ENCODE measurements at regions not wholly inside any gene's neighbourhood (a gene's known extent, or its start where the extent isn't known, plus 50 kb on each side); places are given as distances from the start of the nearest gene placed in this dataset.

DNA sequence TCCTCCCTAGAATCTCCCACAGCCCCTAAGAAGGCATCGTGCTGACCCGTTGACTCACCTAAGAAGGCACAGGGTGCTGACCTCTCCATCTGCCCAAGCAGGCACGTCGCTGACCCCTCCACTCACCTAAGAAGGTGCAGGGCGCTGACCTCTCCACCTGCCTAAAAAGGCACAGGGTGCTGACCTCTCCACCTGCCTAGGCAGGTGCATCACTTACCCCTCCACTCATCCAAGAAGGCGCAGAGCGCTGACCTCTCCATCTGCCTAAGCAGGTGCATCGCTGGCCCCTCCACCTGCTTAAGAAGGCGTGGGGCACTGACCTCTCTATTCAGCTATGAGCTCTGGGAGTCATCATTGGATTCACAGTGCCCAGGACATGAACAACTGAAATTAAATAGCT is 54.4 kb upstream of the FCN1 start:
- Histone ChIP-seq H3K9me3 (ENCODE audit: insufficient read depth, low read depth, low read length) (no peaks in the 10 kb centered on the region), H3K23ac (ENCODE audit: low read length) (no peak overlapping the region), H3K27ac (ENCODE audit: low read depth, low read length) (no peak overlapping the region), H3K18ac (ENCODE audit: low read length) (no peak overlapping the region), H2AK5ac (ENCODE audit: low read length) (no peak overlapping the region), H2BK120ac (ENCODE audit: insufficient read depth, low read length, poor library complexity) (no peak overlapping the region), H3K79me1 (ENCODE audit: low read length) (no peaks in the 10 kb centered on the region), H3K9ac (ENCODE audit: low read length) (no peak overlapping the region), H3K4ac (ENCODE audit: low read depth, low read length) (no peak overlapping the region), H3K4me1 (ENCODE audit: control insufficient read depth in 1 of 2, insufficient read depth in 2 of 2, low read length in 2 of 2) (no peaks in the 10 kb centered on the region), H3K79me2 (ENCODE audit: control insufficient read depth, insufficient read depth, low read length, poor library complexity) (no peaks in the 10 kb centered on the region), H3K36me3 (ENCODE audit: control insufficient read depth in 1 of 2, insufficient read depth in 2 of 2, low read length in 2 of 2) (no peaks in the 10 kb centered on the region), H3K27me3 (ENCODE audit: insufficient read depth, low read length) (no peaks in the 10 kb centered on the region), H3K4me3 (ENCODE audit: low read depth, low read length) (no peak overlapping the region), H2BK5ac (ENCODE audit: low read depth, low read length, poor library complexity) (no peak overlapping the region), H3K4me2 (ENCODE audit: low read length) (no peak overlapping the region), H4K91ac (ENCODE audit: low read depth, low read length) (no peak overlapping the region), H4K12ac (ENCODE audit: low read depth, low read length) (no peak overlapping the region), H3K14ac (ENCODE audit: low read length) (no peak overlapping the region), H4K8ac (ENCODE audit: low read depth, low read length) (no peak overlapping the region), H2BK12ac (ENCODE audit: low read length) (no peak overlapping the region), H2AFZ (ENCODE audit: insufficient read depth, low read length, poor library complexity) (no peak overlapping the region)
- no CpG with 5 or more reads among the region's 9 CpGs for WGBS (ENCODE audit: extremely low coverage, insufficient coverage, insufficient read length)
- no peak for DNase-seq

DNA sequence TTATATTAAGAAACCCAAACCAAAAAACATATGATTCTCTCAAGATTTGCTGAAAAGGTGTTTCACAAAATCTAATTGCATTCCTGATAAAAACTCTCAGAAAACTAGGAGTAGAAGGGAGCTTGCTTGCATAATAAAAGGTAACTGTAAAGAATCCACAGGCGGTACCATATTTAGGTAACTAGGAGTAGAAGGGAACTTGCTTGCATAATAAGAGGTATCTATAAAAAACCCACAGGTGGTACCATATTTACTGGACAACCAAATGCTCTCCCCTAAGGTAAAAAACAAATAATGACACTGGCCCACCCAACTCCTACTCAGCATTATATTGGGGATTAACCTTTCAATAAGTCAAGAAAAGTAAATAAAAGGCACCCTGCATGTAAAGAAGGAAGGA is 57.5 kb upstream of the FCN1 start:
- H3K27ac ChIP-seq (ENCODE audit: low read depth, low read length): no peak overlapping the region
- no peak overlapping the region for H2BK12ac ChIP-seq (ENCODE audit: low read length)
- no peaks in the 10 kb centered on the region for H3K79me2 ChIP-seq (ENCODE audit: control insufficient read depth, insufficient read depth, low read length, poor library complexity)
- no peak overlapping the region for H3K14ac ChIP-seq (ENCODE audit: low read length)
- H2AFZ ChIP-seq (ENCODE audit: insufficient read depth, low read length, poor library complexity): no peak overlapping the region
- WGBS (ENCODE audit: extremely low coverage, insufficient coverage, insufficient read length): no CpG with 5 or more reads among the region's 1 CpG
- no peak overlapping the region for H3K4me3 ChIP-seq (ENCODE audit: low read depth, low read length)
- no peak overlapping the region for H4K91ac ChIP-seq (ENCODE audit: low read depth, low read length)
- no peaks in the 10 kb centered on the region for H3K27me3 ChIP-seq (ENCODE audit: insufficient read depth, low read length)
- no peak overlapping the region for H4K12ac ChIP-seq (ENCODE audit: low read depth, low read length)
- H3K9me3 ChIP-seq (ENCODE audit: insufficient read depth, low read depth, low read length): no peaks in the 10 kb centered on the region
- DNase-seq: no peak
- no peak overlapping the region for H3K23ac ChIP-seq (ENCODE audit: low read length)
- H3K79me1 ChIP-seq (ENCODE audit: low read length): no peaks in the 10 kb centered on the region
- no peak overlapping the region for H3K9ac ChIP-seq (ENCODE audit: low read length)
- no peak overlapping the region for H3K18ac ChIP-seq (ENCODE audit: low read length)
- H2BK120ac ChIP-seq (ENCODE audit: insufficient read depth, low read length, poor library complexity): no peak overlapping the region
- H3K4me2 ChIP-seq (ENCODE audit: low read length): no peak overlapping the region
- no peak overlapping the region for H4K8ac ChIP-seq (ENCODE audit: low read depth, low read length)
- H3K4ac ChIP-seq (ENCODE audit: low read depth, low read length): no peak overlapping the region
- H3K4me1 ChIP-seq (ENCODE audit: control insufficient read depth in 1 of 2, insufficient read depth in 2 of 2, low read length in 2 of 2): no peaks in the 10 kb centered on the region
- no peak overlapping the region for H2AK5ac ChIP-seq (ENCODE audit: low read length)
- H2BK5ac ChIP-seq (ENCODE audit: low read depth, low read length, poor library complexity): no peak overlapping the region
- H3K36me3 ChIP-seq (ENCODE audit: control insufficient read depth in 1 of 2, insufficient read depth in 2 of 2, low read length in 2 of 2): no peaks in the 10 kb centered on the region

DNA sequence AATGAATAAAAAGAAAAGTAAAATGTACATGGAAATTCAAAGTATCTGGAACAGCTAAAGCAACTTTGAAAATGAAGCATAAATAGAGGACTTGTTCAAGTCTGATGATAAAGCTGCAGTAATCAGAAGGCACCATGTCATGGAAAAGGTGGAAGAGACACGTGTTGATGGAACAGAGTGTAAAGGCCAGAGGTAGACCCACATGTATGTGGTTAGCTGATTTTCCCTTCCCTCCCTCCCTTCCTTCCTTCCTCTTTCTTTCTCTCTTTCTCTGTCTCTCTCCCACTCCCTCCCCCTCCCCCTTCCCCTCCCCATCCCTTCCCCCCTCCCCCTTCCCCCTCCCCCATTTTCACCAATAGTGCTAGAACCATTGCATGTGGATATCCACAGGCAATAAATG is 58.7 kb upstream of the FCN1 start:
- no peaks in the 10 kb centered on the region for H3K79me1 ChIP-seq (ENCODE audit: low read length)
- no peak overlapping the region for H3K18ac ChIP-seq (ENCODE audit: low read length)
- H3K4ac ChIP-seq (ENCODE audit: low read depth, low read length): no peak overlapping the region
- H3K23ac ChIP-seq (ENCODE audit: low read length): no peak overlapping the region
- no peak overlapping the region for H2BK5ac ChIP-seq (ENCODE audit: low read depth, low read length, poor library complexity)
- no peaks in the 10 kb centered on the region for H3K79me2 ChIP-seq (ENCODE audit: control insufficient read depth, insufficient read depth, low read length, poor library complexity)
- no peaks in the 10 kb centered on the region for H3K9me3 ChIP-seq (ENCODE audit: insufficient read depth, low read depth, low read length)
- no peak for DNase-seq
- H3K4me1 ChIP-seq (ENCODE audit: control insufficient read depth in 1 of 2, insufficient read depth in 2 of 2, low read length in 2 of 2): no peaks in the 10 kb centered on the region
- no peaks in the 10 kb centered on the region for H3K36me3 ChIP-seq (ENCODE audit: control insufficient read depth in 1 of 2, insufficient read depth in 2 of 2, low read length in 2 of 2)
- H2BK12ac ChIP-seq (ENCODE audit: low read length): no peak overlapping the region
- no peak overlapping the region for H3K4me2 ChIP-seq (ENCODE audit: low read length)
- WGBS (ENCODE audit: extremely low coverage, insufficient coverage, insufficient read length): no CpG with 5 or more reads among the region's 1 CpG
- H2AFZ ChIP-seq (ENCODE audit: insufficient read depth, low read length, poor library complexity): no peak overlapping the region
- no peak overlapping the region for H3K14ac ChIP-seq (ENCODE audit: low read length)
- H3K27ac ChIP-seq (ENCODE audit: low read depth, low read length): no peak overlapping the region
- no peak overlapping the region for H4K12ac ChIP-seq (ENCODE audit: low read depth, low read length)
- no peak overlapping the region for H4K91ac ChIP-seq (ENCODE audit: low read depth, low read length)
- no peak overlapping the region for H4K8ac ChIP-seq (ENCODE audit: low read depth, low read length)
- H2AK5ac ChIP-seq (ENCODE audit: low read length): no peak overlapping the region
- H2BK120ac ChIP-seq (ENCODE audit: insufficient read depth, low read length, poor library complexity): no peak overlapping the region
- H3K9ac ChIP-seq (ENCODE audit: low read length): no peak overlapping the region
- no peaks in the 10 kb centered on the region for H3K27me3 ChIP-seq (ENCODE audit: insufficient read depth, low read length)
- H3K4me3 ChIP-seq (ENCODE audit: low read depth, low read length): no peak overlapping the region

DNA sequence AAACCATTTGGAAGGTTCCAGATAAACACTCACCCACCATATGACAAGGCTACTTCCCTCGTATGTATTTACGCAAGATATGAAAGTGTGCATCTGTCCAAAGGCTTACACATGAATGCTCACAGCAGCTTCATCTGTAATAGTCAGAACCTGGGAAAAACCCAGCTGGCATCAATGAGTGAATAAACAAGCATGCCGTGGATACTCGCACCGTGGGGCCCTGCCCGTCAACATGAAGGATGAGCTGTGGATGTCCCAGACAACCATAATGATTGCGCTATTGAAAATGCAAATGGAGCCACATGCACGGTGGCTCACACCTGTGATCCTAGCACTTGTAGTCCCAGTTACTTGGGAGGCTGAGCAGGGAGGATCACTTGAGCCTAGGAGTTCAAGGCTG is 60.6 kb upstream of the FCN1 start:
- no CpG with 5 or more reads among the region's 8 CpGs for WGBS (ENCODE audit: extremely low coverage, insufficient coverage, insufficient read length)
- Histone ChIP-seq H3K4me2 (ENCODE audit: low read length) (no peak overlapping the region), H4K8ac (ENCODE audit: low read depth, low read length) (no peak overlapping the region), H2AFZ (ENCODE audit: insufficient read depth, low read length, poor library complexity) (no peak overlapping the region), H2AK5ac (ENCODE audit: low read length) (no peak overlapping the region), H3K4me1 (ENCODE audit: control insufficient read depth in 1 of 2, insufficient read depth in 2 of 2, low read length in 2 of 2) (no peaks in the 10 kb centered on the region), H3K9me3 (ENCODE audit: insufficient read depth, low read depth, low read length) (no peaks in the 10 kb centered on the region), H2BK5ac (ENCODE audit: low read depth, low read length, poor library complexity) (no peak overlapping the region), H3K14ac (ENCODE audit: low read length) (no peak overlapping the region), H2BK12ac (ENCODE audit: low read length) (no peak overlapping the region), H3K4ac (ENCODE audit: low read depth, low read length) (no peak overlapping the region), H2BK120ac (ENCODE audit: insufficient read depth, low read length, poor library complexity) (no peak overlapping the region), H3K23ac (ENCODE audit: low read length) (no peak overlapping the region), H3K79me2 (ENCODE audit: control insufficient read depth, insufficient read depth, low read length, poor library complexity) (no peaks in the 10 kb centered on the region), H4K91ac (ENCODE audit: low read depth, low read length) (no peak overlapping the region), H3K27me3 (ENCODE audit: insufficient read depth, low read length) (no peaks in the 10 kb centered on the region), H3K4me3 (ENCODE audit: low read depth, low read length) (no peak overlapping the region), H3K18ac (ENCODE audit: low read length) (no peak overlapping the region), H3K27ac (ENCODE audit: low read depth, low read length) (no peak overlapping the region), H3K36me3 (ENCODE audit: control insufficient read depth in 1 of 2, insufficient read depth in 2 of 2, low read length in 2 of 2) (no peaks in the 10 kb centered on the region), H3K79me1 (ENCODE audit: low read length) (no peaks in the 10 kb centered on the region), H4K12ac (ENCODE audit: low read depth, low read length) (no peak overlapping the region), H3K9ac (ENCODE audit: low read length) (no peak overlapping the region)
- no peak for DNase-seq

All from trophoblast cell (in vitro differentiated cells and primary cell).